ENCODE measurements at regions not wholly inside any gene's neighbourhood (a gene's known extent, or its start where the extent isn't known, plus 50 kb on each side); places are given as distances from the start of the nearest gene placed in this dataset.

DNA sequence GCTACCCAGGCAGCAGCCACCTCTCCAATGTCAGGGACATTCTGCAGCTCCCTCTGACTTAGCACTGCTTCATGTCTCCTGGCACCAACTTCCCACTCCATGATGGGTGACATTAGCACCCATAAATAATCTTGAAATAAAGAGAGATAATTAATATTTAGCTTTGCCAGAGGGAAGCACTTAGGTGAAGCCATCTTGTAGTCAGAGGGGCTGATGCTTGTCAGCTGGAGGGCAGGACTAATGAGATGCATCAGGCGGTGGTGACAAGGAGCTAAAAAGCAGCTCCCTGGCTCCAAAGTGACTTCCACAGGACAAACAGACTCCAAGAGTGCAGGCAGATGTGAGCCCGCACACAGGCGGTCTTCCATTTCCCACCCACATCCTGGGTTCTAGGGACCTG lies 153.0 kb upstream of the ID2 start:
- Histone ChIP-seq H3K9me2 (ENCODE audit: insufficient read depth, low read length) (no peaks in the 10 kb centered on the region), H4K20me1 (ENCODE audit: insufficient read depth) (no peaks in the 10 kb centered on the region), H3K36me3 (ENCODE audit: insufficient read depth, low read length) (no peaks in the 10 kb centered on the region), H3K4me2 (ENCODE audit: low read length) (no peak overlapping the region), H3K9ac (ENCODE audit: low read length) (no peak overlapping the region), H3K9me3 (ENCODE audit: low read length) (no peaks in the 10 kb centered on the region), H2AFZ (ENCODE audit: low read depth, low read length) (no peak overlapping the region), H3K27me3 (ENCODE audit: insufficient read depth, low read depth, low read length) (no peaks in the 10 kb centered on the region), H3K79me2 (replicated peaks; ENCODE audit: insufficient read depth, low read length) (no peaks in the 10 kb centered on the region), H3K27ac (ENCODE audit: low read length) (no peak overlapping the region), H3F3A (ENCODE audit: insufficient read depth, low read length, poor library complexity, severe bottlenecking) (no peaks in the 10 kb centered on the region), H3K4me3 (ENCODE audit: low read length) (no peak overlapping the region)
- TF ChIP-seq RAD21 (conservative IDR thresholded peaks at IDR 0.05) (no peak), SMC3 (conservative IDR thresholded peaks at IDR 0.05; ENCODE audit: poor library complexity) (no peak), TAF1 (IDR thresholded peaks at IDR 0.05; ENCODE audit: low read depth) (no peak)
- TF ChIP-seq, protein P1, sequence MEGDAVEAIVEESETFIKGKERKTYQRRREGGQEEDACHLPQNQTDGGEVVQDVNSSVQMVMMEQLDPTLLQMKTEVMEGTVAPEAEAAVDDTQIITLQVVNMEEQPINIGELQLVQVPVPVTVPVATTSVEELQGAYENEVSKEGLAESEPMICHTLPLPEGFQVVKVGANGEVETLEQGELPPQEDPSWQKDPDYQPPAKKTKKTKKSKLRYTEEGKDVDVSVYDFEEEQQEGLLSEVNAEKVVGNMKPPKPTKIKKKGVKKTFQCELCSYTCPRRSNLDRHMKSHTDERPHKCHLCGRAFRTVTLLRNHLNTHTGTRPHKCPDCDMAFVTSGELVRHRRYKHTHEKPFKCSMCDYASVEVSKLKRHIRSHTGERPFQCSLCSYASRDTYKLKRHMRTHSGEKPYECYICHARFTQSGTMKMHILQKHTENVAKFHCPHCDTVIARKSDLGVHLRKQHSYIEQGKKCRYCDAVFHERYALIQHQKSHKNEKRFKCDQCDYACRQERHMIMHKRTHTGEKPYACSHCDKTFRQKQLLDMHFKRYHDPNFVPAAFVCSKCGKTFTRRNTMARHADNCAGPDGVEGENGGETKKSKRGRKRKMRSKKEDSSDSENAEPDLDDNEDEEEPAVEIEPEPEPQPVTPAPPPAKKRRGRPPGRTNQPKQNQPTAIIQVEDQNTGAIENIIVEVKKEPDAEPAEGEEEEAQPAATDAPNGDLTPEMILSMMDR (IDR thresholded peaks at IDR 0.05; ENCODE audit: poor library complexity, severe bottlenecking), result no peak
- TF ChIP-seq, protein P2, sequence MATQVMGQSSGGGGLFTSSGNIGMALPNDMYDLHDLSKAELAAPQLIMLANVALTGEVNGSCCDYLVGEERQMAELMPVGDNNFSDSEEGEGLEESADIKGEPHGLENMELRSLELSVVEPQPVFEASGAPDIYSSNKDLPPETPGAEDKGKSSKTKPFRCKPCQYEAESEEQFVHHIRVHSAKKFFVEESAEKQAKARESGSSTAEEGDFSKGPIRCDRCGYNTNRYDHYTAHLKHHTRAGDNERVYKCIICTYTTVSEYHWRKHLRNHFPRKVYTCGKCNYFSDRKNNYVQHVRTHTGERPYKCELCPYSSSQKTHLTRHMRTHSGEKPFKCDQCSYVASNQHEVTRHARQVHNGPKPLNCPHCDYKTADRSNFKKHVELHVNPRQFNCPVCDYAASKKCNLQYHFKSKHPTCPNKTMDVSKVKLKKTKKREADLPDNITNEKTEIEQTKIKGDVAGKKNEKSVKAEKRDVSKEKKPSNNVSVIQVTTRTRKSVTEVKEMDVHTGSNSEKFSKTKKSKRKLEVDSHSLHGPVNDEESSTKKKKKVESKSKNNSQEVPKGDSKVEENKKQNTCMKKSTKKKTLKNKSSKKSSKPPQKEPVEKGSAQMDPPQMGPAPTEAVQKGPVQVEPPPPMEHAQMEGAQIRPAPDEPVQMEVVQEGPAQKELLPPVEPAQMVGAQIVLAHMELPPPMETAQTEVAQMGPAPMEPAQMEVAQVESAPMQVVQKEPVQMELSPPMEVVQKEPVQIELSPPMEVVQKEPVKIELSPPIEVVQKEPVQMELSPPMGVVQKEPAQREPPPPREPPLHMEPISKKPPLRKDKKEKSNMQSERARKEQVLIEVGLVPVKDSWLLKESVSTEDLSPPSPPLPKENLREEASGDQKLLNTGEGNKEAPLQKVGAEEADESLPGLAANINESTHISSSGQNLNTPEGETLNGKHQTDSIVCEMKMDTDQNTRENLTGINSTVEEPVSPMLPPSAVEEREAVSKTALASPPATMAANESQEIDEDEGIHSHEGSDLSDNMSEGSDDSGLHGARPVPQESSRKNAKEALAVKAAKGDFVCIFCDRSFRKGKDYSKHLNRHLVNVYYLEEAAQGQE (IDR thresholded peaks at IDR 0.05; ENCODE audit: borderline replicate concordance), result no peak

DNA sequence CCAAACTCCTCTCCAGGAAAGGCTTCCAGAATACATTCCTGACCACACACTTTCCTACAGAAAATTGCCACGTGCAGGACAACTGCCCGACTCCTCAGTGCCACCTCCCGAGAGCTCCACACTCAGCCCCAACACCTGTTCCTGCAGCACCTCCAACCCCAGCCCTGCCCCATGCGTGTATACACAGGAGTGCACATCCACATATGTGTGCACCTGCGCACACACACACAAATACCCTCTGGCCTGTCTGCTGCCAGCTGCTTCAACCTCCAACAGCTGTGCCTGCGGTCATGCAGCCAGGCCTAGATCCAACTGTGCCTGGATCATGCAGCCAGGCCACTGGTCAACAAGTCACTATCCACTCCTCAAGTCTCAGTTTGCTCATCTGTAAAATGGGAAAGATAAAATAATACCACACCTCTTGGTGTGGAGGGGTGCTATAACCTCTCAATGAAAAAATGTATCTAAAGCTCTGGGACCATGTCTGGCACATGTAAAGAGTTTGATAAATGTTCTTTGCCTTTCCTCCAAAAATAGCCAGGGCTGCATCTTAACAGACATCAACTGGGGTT lies 152.1 kb upstream of the ID2 start:
- TF ChIP-seq MXI1 (conservative IDR thresholded peaks at IDR 0.05; ENCODE audit: poor library complexity, severe bottlenecking) (no peak), EP300 (conservative IDR thresholded peaks at IDR 0.05; ENCODE audit: poor library complexity, severe bottlenecking) (no peak), EZH2 (IDR thresholded peaks at IDR 0.05; ENCODE audit: borderline replicate concordance, insufficient read depth, low read length, poor library complexity, severe bottlenecking) (no peak), TAF1 (IDR thresholded peaks at IDR 0.05; ENCODE audit: low read depth) (no peak), RAD21 (conservative IDR thresholded peaks at IDR 0.05) (no peak)
- TF ChIP-seq, protein P2 (IDR thresholded peaks at IDR 0.05; ENCODE audit: borderline replicate concordance), result no peak
- Histone ChIP-seq H3K9me3 (ENCODE audit: low read length) (no peaks in the 10 kb centered on the region), H3K4me3 (ENCODE audit: low read length) (no peak overlapping the region), H3K27me3 (ENCODE audit: insufficient read depth, low read depth, low read length) (no peaks in the 10 kb centered on the region), H3K36me3 (ENCODE audit: insufficient read depth, low read length) (no peaks in the 10 kb centered on the region), H3K27ac (ENCODE audit: low read length) (no peak overlapping the region), H3F3A (ENCODE audit: insufficient read depth, low read length, poor library complexity, severe bottlenecking) (no peaks in the 10 kb centered on the region), H3K9ac (ENCODE audit: low read length) (no peak overlapping the region), H3K4me2 (ENCODE audit: low read length) (no peak overlapping the region), H2AFZ (ENCODE audit: low read depth, low read length) (no peak overlapping the region), H3K79me2 (replicated peaks; ENCODE audit: insufficient read depth, low read length) (no peaks in the 10 kb centered on the region), H3K9me2 (ENCODE audit: insufficient read depth, low read length) (no peaks in the 10 kb centered on the region), H4K20me1 (ENCODE audit: insufficient read depth) (no peaks in the 10 kb centered on the region)

All from neural cell (in vitro differentiated cells).